Fibroblast of pulmonary artery (primary cell): ENCODE measurements at regions not wholly inside any gene's neighbourhood (a gene's known extent, or its start where the extent isn't known, plus 50 kb on each side); places are given as distances from the start of the nearest gene placed in this dataset.
A peak's percentile ranks its signal among the peaks of the same experiment; 100 is the strongest.
"Not testable (repeated sequence)": the region's sequence is repeated elsewhere in the genome, so short reads cannot be mapped to it uniquely, and the experiment has no call there.

Experiments
- DNase-seq: peaks from one replicate; pipeline ENCODE4 v3.0.0-alpha.2; 2010; ENCODE audit warnings: low read depth
- H3K4me3 ChIP-seq: replicated peaks from 2 replicates; pipeline ENCODE4 v1.5.1; 2011; ENCODE audit warnings: low read depth, mild to moderate bottlenecking, control low read depth, low read length, moderate library complexity
- TF ChIP-seq, protein P1 (sequence below): IDR thresholded peaks from 2 replicates; pipeline ENCODE4 v1.5.1; 2011; ENCODE audit warnings: mild to moderate bottlenecking, control low read depth, low read length, inconsistent platforms; ENCODE audit errors: missing control alignments

DNA sequence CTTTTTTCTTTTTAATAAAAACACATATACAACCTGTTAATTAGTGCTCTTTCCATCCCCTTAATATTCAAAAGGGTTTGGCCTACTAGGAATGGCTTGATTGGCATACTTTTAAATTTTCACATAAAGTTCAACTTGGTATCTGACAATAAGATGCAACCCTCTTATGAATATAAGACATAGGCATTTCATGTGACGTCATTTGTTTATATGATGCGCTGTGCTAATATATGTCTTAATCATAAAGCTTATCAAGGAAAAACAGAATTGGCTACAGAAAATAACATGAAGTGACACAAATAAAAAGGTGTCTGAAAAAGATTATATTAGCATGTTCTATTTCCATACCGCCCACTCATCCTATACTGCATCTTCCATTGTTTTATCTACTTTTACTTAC lies 1642.4 kb downstream of the EFNA5 start:
- TF ChIP-seq, protein P1, sequence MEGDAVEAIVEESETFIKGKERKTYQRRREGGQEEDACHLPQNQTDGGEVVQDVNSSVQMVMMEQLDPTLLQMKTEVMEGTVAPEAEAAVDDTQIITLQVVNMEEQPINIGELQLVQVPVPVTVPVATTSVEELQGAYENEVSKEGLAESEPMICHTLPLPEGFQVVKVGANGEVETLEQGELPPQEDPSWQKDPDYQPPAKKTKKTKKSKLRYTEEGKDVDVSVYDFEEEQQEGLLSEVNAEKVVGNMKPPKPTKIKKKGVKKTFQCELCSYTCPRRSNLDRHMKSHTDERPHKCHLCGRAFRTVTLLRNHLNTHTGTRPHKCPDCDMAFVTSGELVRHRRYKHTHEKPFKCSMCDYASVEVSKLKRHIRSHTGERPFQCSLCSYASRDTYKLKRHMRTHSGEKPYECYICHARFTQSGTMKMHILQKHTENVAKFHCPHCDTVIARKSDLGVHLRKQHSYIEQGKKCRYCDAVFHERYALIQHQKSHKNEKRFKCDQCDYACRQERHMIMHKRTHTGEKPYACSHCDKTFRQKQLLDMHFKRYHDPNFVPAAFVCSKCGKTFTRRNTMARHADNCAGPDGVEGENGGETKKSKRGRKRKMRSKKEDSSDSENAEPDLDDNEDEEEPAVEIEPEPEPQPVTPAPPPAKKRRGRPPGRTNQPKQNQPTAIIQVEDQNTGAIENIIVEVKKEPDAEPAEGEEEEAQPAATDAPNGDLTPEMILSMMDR: no peak
- no peak for DNase-seq
- H3K4me3 ChIP-seq: no peak overlapping the region

DNA sequence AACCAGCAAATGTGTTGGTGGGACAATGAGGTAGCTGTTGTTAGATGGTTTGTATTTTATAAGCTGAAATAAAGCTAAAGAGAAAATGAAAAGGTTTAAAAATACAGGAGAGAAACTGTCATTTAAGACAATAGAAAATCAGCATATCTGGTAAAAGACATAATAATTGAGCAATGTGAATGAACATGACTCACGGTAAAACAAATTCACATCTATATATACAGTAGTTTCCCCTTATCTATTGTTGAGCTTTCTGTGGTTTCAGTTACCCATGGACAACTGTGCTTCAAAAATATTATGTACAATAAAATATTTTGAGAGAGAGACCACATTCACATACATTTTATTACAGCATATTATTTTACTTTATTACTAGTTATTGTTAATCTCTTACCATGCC lies 1649.8 kb downstream of the EFNA5 start:
- TF ChIP-seq, protein P1: no peak
- H3K4me3 ChIP-seq: no peak overlapping the region
- peak; percentile 53 for DNase-seq

DNA sequence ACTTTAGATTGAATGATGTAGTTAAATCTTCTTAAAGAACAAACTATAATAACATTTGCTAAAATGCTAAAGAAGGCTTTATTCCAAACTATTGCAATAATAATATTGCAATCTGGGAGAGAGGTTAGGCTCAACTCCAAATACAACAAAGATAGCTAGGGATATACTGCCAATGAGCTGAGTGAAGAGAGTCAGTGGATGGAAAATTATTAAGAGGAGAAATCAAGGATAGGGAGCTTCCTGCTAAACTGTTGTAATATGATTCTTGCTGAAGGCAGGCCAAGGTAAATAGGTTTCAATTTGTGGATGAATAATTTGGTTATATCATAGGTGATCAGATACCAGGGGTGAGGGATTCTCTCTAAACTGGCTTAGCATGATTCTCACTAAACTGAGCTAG lies 1651.5 kb downstream of the EFNA5 start:
- DNase-seq: peak; percentile 51
- TF ChIP-seq, protein P1: no peak
- no peak overlapping the region for H3K4me3 ChIP-seq

DNA sequence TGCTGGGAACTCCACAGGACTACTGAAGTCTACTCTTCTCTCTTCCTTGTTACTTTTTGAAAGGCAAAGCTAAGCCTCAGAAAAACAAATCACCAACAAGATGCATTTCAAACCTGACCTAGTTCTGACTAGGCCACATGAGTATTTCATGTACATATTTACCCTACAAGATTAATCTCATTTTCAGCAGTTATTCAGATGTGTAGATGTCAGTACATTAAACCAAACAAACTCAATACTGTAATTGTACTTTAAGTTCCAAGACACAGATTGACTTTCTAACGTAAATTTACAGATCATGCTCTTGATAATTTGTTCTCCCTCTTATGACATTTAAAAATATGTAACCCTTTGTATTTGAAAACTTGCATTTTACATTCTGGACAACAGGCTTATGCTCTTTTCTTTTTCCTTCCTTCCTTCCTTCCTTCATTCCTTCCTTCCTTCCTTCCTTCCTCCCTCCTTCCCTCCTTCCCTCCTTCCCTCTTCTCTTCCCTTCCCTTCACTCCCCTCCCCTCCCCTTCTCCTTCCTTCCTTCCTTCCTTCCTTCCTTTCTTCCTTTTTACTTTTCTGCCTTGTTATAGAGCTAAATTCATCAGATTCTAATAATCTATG lies 1653.4 kb downstream of the EFNA5 start:
- no peak for DNase-seq
- TF ChIP-seq, protein P1: no peak
- no peak overlapping the region for H3K4me3 ChIP-seq

DNA sequence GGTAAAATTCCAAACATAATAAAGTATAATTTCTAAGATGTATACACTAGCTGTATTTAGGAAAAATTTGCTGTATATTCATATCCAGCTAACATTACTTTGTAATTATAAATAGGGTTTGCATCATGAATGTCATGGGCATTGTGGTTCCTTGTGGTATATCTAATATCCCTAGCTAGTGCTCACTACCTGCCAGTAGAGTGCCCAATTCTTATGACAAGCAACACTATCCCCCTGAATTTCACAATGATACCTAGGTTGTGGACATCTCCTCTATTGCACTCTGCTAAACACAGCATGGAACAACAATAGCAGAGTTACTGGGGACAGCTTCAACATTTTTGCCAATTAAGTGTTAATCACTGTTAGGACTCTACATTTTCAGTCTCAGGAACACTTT lies 1656.5 kb downstream of the EFNA5 start:
- DNase-seq: no peak
- no peak overlapping the region for H3K4me3 ChIP-seq
- TF ChIP-seq, protein P1: no peak

DNA sequence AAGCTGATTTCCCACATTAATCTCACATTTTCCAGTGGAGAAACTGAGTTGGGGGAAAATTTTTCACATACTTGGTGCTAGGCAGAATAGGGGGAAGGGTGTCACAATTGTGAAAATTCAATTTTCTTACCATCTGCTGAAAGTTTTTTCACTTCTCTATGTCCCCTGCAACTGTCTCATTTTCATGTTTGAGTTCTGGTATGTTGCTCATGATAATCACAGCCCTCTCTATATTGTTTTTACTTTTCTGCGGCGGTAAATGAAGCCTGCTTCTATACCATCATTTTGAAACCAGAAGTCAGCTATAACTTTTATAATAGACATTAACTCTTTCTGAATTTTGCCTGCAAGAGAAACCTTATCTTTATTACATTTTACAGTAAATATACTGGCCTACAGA lies 1664.5 kb downstream of the EFNA5 start:
- DNase-seq: no peak
- no peak overlapping the region for H3K4me3 ChIP-seq
- TF ChIP-seq, protein P1: no peak

DNA sequence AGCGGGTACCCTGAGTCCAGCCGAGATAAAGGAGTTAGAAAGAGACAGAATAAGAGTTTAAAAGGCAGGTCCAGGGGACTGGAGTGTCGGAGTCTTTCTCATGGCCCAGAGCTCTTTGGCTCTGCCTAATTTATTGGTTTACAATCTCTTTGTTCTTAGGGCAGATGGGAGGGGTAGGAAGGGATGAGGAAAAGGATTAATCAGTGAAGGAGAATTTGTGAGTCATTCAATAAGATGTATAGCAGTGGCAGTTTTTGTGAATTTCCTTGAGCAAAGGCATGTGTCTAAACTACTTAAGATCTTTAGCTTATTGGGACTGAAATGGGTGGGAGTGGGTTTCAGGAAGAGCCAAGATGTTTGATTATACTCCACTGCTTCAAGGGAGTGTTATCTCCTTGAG lies 1671.7 kb downstream of the EFNA5 start:
- DNase-seq, H3K4me3 ChIP-seq: not testable (repeated sequence)
